Inflammatory macrophage treated with lipopolysaccharide for 1 hour (primary cell): ENCODE measurements at regions not wholly inside any gene's neighbourhood (a gene's known extent, or its start where the extent isn't known, plus 50 kb on each side); places are given as distances from the start of the nearest gene placed in this dataset.
"Not testable (repeated sequence)": the region's sequence is repeated elsewhere in the genome, so short reads cannot be mapped to it uniquely, and the experiment has no call there.

Source experiments
- DNase-seq, 2 donors: peaks; one replicate each; pipeline ENCODE4 v3.0.0-alpha.2; 2020 to 2022

- no peak for DNase-seq
These were observed 79.1 kb downstream of the CTH start for GRCh38 chr1:70490153-70490552.

DNA sequence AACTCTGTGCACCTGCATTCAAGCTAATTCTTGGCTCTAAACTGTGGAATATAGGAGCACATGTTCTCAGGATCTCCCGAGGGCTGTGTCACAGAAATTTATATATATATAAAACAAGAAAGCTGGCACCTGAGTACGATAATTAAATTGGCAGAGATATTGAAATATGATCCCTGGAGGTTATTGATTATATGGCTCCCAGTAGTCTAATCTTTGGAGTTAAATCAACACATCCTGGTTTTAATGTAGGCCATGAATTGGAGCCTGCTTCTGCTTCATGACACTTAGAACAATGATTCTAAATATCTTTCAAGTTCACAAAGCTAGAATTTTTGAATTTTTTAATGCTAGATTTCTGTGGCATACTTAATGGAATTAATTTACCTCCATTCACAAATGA lies 84.3 kb downstream of the CTH start:
- DNase-seq: no peak

GRCh38 chr1:70496181-70496580 lies 85.1 kb downstream of the CTH start:
- no peak for DNase-seq

- DNase-seq: no peak
These were observed 86.1 kb downstream of the CTH start for GRCh38 chr1:70497152-70497551.

DNA sequence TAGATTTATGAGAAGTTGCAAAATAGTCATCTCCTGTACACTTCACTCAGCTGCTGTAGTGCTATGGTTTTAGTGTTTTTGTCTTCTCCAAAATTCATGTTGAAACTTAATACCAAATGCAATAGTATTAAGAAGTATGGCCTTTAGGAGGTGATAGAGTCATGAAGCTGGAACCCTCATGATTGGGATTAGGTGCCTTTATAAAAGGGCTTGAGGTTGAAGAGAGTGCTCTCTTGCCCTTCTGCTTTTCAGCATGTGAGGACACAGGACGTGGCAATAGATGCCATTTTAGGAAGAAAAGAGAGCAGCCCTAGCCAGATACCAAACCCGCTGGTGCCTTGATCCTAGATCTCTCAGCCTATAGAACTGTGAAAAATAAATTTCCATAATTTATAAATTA lies 87.6 kb downstream of the CTH start:
- no peak for DNase-seq

DNA sequence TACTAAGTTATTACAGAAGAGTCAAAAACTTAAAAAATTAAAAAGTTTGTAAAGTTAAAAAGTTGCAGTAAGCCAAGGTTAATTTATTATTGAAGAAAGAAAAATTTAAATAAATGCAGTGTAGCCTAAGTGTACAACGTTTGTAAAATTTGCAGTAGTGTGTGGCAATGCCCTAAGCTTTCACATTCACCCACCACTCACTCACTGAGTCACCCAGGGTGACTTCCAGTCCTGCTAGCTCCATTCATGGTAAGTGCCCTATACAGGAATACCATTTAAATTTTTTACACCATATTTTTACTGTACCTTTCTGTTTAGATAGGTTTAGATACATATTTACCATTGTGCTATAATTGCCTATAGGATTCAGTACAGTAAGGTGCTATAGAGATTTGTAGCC lies 88.6 kb downstream of the CTH start:
- peak; percentile 56 to 86 for DNase-seq

DNA sequence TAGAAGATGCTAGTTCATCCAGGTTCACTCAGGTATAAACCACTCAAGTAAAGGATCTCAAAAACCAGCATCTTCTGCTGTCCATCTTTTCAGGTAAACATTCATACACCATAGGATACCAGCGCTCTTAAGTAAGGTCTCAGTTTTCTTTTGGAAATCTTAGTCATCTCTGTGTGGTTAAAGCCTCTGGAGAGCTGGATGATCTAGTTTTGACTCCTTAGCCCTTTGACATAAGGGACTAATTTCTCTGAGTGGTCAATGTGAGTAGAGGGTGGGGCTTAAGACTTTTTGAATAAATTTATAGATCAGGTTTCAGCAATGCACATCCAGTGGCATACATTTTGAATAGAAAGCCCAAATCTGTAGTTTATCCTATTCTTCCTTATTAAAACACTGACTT lies 92.3 kb downstream of the CTH start:
- DNase-seq: peak in 1 of 2 donors; percentile 9

DNA sequence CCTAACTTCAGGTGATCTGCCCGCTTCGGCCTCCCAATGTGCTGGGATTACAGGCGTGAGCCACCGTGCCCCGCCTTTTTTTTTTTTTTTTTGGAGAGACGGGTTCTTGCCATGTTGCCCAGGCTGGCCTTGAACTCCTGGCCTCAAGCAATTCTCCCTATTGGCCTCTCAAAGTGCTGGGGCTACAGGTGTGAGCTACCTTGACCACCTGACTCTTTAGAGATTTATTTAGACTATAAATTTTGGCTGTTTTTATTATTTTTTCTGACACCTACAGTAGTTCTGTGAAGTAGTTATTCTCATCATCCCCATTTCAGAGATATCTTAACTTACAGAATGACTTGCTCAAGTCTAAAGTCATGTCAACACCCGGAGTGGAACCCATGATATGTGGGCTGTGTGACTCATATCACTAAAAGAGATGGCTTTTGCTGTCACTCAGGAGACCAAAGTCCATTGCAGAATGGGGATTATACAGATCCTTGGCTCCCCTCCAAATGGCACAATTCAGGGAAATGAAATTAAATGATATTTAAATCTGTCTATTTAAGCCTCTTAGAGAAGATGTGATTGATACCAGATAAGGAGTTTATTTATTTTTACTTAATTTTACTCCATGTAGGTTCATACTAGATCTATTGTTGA lies 93.2 kb downstream of the CTH start:
- DNase-seq: peak; percentile 78 to 97

GRCh38 chr1:70504821-70505193 lies 93.7 kb downstream of the CTH start:
- no peak for DNase-seq

GRCh38 chr1:70507991-70508390 lies 96.9 kb downstream of the CTH start:
- DNase-seq: not testable (repeated sequence)

- peak; percentile 83 to 95 for DNase-seq
These were observed 99.2 kb downstream of the CTH start for GRCh38 chr1:70509996-70510876.

GRCh38 chr1:70517444-70517843 lies 106.4 kb downstream of the CTH start:
- no peak for DNase-seq

DNA sequence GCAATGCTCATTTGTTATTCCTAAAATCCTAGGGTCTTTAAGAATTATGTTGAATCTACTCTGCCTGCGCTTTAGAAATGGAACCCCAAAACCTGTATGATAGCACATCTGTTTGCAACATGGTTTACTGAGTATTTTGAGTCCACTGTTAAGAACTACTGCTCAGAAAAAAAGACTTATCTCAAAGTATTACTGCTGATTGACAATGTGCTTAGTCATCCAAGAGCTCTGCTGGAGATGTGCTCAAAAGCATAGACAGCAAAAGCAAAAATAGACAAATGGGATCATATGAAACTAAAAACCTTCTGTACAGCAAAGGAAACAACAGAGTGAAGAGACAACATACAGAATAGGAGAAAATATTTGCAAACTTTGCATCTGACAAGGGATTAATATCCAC lies 107.0 kb downstream of the CTH start:
- no peak for DNase-seq

DNA sequence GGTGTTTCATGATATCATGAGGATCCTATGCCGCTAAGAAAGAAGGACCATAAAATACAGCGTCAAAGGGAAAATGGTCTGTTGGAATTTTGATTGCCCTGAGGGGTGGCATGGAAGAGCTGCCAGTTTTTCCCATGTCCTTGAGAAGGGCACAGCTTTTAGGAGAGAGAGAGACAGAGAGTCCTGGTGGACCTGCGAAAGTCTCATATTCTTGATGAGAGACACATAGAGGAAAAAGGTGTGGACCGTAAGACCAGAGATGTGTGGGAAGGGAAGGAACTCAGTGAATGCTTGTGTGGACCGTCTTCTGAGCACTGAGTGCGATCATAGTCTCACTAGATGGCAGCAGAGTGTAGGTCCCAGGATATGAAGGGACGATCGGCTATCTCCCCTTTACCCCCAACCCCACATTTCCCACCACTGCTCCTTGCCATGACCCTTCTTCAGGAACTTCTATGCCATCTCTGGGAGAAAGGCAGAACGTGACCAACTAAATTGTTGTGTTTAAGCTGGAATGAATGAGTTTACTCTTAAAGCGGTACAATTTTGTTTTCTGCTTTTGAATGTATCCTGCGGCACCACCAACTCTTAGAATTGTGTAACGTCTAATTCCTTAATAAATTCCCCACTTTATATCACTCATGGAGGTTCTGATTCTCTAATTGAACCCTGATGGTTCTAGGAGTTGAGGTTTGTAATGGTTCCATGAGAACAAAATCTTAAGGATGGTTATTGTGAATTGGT lies 117.7 kb downstream of the CTH start:
- DNase-seq: peak in 1 of 2 donors; percentile 5

DNA sequence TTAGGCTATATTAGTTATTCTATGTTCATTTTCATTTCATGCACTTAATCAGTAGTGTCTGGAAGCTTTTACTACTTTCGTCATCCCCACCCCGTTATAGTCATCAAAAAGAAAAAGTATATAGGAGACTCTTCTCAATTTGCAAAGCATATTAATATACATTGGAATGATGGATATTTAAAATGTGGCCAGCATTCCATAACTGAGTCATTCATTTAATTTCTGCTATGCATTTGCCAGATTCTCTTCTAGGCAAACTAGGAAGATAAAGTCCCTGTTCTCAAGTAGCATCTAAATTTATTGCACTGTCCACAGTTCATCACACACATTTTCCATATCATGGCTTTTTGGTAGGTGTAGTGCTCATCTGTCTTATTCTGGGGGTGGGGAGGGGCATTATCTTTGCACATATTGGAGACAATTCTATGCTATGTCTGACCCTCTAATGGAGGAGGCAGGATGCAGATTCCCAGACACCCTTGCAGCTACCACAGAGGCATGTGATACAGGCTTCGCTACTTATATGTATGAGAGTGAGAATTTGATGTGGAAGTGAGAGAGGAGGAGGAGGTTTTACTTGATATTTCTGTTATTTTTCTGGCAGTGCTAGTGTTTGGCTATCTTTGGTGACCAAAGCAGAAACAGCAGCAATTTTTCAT lies 125.8 kb downstream of the CTH start:
- DNase-seq: no peak

GRCh38 chr1:70537788-70538187 lies 126.7 kb downstream of the CTH start:
- DNase-seq: no peak

- no peak for DNase-seq
These were observed 131.0 kb downstream of the CTH start for GRCh38 chr1:70542030-70542429.

DNA sequence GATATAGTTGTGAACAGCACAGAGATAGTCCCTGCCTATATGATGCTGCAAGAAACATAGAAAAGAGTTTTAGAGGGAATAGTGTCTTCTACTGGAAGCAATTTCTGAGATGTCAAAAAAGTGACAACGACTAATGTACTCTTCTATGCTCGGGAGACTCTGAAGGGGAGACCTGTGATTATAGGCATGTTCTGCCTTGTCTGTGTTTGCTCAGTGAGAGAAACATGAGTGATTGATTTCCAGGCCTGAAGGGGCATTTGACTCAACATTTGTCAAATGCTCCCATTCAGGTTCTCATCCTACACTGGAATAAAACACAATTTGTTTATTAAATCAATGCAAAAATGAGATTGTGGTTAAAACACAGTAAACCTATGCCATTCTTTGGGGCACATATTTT lies 131.8 kb downstream of the CTH start:
- no peak for DNase-seq

DNA sequence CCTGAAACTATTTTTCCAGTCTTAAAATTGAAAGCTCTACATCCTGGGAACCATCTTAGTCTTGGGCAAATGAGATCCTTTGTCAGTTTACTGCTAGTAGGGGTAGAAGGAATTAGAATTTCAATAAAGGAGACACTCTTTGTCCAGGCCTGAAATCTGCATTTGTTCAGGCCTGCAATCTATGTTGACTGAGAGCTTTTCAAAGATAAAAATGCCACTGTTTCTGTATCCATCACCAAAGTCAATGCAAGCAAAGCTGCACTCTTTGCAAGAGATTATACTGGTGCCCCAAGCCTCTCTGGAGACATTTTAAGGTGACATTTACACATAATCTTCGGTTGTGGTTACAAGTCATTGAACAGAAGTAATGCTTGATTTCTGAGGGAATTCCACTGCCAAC lies 135.7 kb downstream of the CTH start:
- DNase-seq: no peak

DNA sequence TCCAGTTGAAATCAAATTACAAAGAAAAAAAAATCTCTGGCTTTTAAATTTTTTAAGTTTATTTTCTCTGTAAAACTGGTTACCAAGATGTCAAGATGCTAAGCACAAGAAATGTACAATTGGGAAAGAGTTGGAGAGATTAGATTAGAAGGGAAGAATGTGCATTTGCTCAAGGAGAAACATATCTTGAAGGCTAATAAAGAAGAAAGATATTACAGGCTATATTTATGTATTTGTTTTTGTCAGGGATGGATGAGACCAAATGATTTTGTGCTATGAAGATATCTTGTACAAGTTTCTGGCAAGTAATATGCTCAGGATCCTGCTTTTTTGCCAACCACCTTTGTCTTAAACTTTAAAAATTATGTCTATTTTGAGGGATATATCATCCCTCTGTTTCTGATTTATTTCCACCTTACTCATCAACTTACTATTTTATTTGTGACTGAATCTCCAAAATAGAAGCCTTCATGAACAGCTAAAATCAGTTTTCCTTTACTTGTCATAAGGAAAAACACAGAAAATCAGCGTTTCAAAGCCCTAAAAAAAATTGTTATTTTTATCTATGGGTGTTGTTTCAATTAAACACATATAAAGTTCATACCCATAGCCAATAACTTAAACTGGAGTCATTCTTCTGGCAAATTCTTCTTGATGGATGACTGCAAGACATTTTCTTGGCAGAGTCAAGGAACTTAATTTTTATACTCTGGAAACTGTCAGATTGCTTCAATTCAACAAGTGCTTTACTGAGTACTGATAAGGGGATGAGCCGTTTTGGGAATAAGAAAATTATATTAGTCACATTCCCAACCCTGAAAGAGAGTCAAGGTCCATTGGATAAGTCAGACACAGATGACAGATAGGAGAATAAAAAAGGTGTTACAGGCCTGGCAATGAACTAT lies 141.8 kb downstream of the CTH start:
- DNase-seq: no peak

GRCh38 chr1:70553567-70553956 lies 142.5 kb downstream of the CTH start:
- DNase-seq: no peak

DNA sequence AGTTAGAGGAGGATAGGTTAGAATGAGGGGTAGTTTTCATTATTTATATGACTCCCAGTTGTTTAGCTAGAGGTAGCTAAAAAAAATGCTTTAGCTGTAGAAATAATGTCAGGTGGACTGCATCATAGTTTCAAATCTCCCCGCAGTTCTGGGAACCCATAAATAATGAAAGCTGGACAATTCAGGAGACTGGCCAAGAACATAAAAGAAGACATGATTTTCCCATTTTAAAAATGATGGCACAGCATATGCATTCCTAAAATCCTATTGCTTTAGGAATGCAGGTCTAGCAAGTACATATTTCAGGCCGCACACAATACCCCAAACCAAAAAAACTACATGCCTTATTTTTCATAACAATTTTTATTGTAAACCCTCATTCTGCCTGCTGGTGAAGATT lies 143.3 kb downstream of the CTH start:
- DNase-seq: no peak
